Panc1 (cell line): ENCODE measurements at regions not wholly inside any gene's neighbourhood (a gene's known extent, or its start where the extent isn't known, plus 50 kb on each side); places are given as distances from the start of the nearest gene placed in this dataset.

Experiments
- ATAC-seq: fragments of 200-7000 bp; cut with Tn5 transposase; 2 replicates; pipeline ENCODE4 v1.9.1; 2020; ENCODE audit warnings: mild to moderate bottlenecking, moderate library complexity
- BruUV-seq: library from RNA; stranded (reverse); fragments of 400-500 nt; replicated peaks from 2 replicates; lab custom pipeline; 2021; lab: Mats Ljungman, UMichigan
- CTCF ChIA-PET: fragments of 300-600 bp; sonication (Branson Sonifier 250); formaldehyde crosslinking; loops from one replicate; lab custom pipeline; 2022; ENCODE audit warnings: antibody characterized with exemption; lab: Charles Lee
- POLR2A ChIA-PET: fragments of 300-600 bp; sonication (Branson Sonifier 250); formaldehyde crosslinking; loops from one replicate; lab custom pipeline; 2022; ENCODE audit warnings: antibody characterized with exemption; lab: Charles Lee
- DNase-seq: peaks from one replicate; pipeline ENCODE4 v3.0.0-alpha.2; 2010; ENCODE audit warnings: low read depth, low spot score
- H3K27ac ChIP-seq: 2 replicates; pipeline ENCODE4 v1.5.1; 2011; ENCODE audit warnings: mild to moderate bottlenecking, low read length, inconsistent platforms
- H3K27me3 ChIP-seq: fragments of 200-500 bp; sonication (Bioruptor generic); 2 replicates; pipeline ENCODE4 v1.6.0; 2014; ENCODE audit warnings: low read length, inconsistent platforms; ENCODE audit not compliant: control insufficient read depth, insufficient read depth
- H3K36me3 ChIP-seq: fragments of 200-500 bp; sonication (Bioruptor generic); 2 replicates; pipeline ENCODE4 v1.5.1; 2014; ENCODE audit warnings: inconsistent platforms, mild to moderate bottlenecking, low read length, moderate library complexity; ENCODE audit not compliant: control insufficient read depth, insufficient read depth
- H3K4me1 ChIP-seq: 2 replicates; pipeline ENCODE4 v1.5.1; 2011; ENCODE audit warnings: inconsistent platforms, mild to moderate bottlenecking, low read length, moderate library complexity; ENCODE audit not compliant: control insufficient read depth, insufficient read depth
- H3K4me3 ChIP-seq, 2 experiments: 2 replicates each; pipeline ENCODE4 v1.5.1; 2011 to 2012; ENCODE audit warnings: low read depth in 2 of 2, low read length in 2 of 2, mild to moderate bottlenecking in 2 of 2, inconsistent platforms in 1 of 2, moderate library complexity in 1 of 2
- H3K9me3 ChIP-seq: fragments of 200-500 bp; sonication (Bioruptor generic); 2 replicates; pipeline ENCODE4 v1.5.1; 2014; ENCODE audit warnings: low read depth, mild to moderate bottlenecking, inconsistent platforms, low read length, moderate library complexity; ENCODE audit not compliant: control insufficient read depth, insufficient read depth
- POLR2AphosphoS5 ChIP-seq: IDR thresholded peaks from 2 replicates; pipeline ENCODE4 v1.6.1; 2012; ENCODE audit warnings: mild to moderate bottlenecking, low read depth, low read length, moderate library complexity
- SIN3A ChIP-seq: IDR thresholded peaks from 2 replicates; pipeline ENCODE4 v1.6.1; 2012; ENCODE audit warnings: low read depth, mild to moderate bottlenecking, low read length, moderate library complexity, borderline replicate concordance; ENCODE audit not compliant: insufficient read depth
- TCF7L2 ChIP-seq: IDR thresholded peaks from 2 replicates; pipeline ENCODE4 v1.6.1; 2011; ENCODE audit warnings: mild to moderate bottlenecking, low read depth, low read length, inconsistent platforms
- in situ Hi-C: cut with HindIII; loops from 2 replicates; pipeline ENCODE4 v1.10.0; 2016; ENCODE audit warnings: low sequenced_read_pairs, low pct_unique_long_range_greater_than_20kb
- intact Hi-C: fragments of 100-400 bp; cut with micrococcal nuclease; formaldehyde crosslinking; loops from one replicate; pipeline ENCODE4 v1.10.0; 2022; ENCODE audit not compliant: unreplicated experiment
- TF ChIP-seq, protein P1 (sequence below), 2 experiments: IDR thresholded peaks; 2 replicates each; pipeline ENCODE4 v1.6.1; 2011 to 2012; ENCODE audit warnings: low read depth in 2 of 2, control low read depth in 1 of 2, low read length in 1 of 2, mild to moderate bottlenecking in 1 of 2, moderate library complexity in 1 of 2; ENCODE audit not compliant: insufficient read depth in 1 of 2
- TF ChIP-seq, protein P2 (sequence below): fragments of 450-650 bp; IDR thresholded peaks from 2 replicates; pipeline ENCODE4 v1.5.1; 2017; ENCODE audit warnings: mild to moderate bottlenecking

DNA sequence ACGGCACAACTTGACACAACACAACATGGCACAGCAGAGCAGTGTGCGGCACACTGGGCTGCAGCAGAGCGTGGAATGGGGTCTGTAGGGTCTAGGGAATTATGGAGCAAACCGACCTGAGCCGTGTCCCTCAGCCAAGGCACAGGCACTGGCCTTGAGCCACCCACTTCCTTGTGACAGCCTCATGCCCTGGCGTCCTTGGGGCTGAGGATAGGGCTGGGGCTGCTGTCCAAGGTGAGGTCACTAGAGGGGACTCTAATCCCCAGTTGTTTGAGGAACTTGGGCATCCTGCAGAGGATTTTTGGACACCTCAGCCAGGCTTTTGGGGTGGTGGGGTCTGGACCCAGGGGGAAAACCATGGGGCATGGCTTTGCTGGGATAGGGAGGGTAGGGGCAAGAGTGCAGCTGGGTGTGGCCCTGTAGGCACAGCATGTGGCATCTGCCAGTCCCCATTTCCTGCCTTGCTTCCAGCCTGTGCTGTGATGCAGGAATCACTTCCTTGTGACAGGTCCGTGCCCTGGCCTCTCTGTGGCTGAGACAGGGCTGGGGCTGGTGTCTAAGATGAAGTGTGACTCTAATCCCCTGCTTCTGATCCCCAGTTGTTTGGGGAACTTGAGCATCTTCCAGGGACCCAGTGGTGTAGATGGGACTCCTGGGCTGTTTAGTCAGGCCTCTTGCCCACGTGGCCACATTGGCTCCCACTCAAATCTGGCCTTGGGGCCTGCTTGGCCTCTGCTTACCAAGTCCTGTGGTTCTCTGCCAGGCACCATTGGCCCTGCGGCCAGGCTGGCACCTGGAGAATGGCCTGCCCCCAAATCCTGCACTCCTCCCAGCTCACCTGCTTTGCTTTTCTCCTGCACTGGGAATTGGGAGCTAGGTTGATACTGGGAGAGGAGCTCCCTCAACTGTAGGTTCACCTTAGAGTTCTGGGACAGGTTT is 78.5 kb downstream of the SCGB2B2 start (continued):
- TF ChIP-seq, protein P1, sequence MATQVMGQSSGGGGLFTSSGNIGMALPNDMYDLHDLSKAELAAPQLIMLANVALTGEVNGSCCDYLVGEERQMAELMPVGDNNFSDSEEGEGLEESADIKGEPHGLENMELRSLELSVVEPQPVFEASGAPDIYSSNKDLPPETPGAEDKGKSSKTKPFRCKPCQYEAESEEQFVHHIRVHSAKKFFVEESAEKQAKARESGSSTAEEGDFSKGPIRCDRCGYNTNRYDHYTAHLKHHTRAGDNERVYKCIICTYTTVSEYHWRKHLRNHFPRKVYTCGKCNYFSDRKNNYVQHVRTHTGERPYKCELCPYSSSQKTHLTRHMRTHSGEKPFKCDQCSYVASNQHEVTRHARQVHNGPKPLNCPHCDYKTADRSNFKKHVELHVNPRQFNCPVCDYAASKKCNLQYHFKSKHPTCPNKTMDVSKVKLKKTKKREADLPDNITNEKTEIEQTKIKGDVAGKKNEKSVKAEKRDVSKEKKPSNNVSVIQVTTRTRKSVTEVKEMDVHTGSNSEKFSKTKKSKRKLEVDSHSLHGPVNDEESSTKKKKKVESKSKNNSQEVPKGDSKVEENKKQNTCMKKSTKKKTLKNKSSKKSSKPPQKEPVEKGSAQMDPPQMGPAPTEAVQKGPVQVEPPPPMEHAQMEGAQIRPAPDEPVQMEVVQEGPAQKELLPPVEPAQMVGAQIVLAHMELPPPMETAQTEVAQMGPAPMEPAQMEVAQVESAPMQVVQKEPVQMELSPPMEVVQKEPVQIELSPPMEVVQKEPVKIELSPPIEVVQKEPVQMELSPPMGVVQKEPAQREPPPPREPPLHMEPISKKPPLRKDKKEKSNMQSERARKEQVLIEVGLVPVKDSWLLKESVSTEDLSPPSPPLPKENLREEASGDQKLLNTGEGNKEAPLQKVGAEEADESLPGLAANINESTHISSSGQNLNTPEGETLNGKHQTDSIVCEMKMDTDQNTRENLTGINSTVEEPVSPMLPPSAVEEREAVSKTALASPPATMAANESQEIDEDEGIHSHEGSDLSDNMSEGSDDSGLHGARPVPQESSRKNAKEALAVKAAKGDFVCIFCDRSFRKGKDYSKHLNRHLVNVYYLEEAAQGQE (IDR thresholded peaks at IDR 0.05; ENCODE audit: insufficient read depth in 1 of 2, low read depth in 2 of 2, low read length in 1 of 2), result 0 out of 4 replicates have a peak, but pooled peaks of 1 of the 2 experiments have one; percentile 54

DNA sequence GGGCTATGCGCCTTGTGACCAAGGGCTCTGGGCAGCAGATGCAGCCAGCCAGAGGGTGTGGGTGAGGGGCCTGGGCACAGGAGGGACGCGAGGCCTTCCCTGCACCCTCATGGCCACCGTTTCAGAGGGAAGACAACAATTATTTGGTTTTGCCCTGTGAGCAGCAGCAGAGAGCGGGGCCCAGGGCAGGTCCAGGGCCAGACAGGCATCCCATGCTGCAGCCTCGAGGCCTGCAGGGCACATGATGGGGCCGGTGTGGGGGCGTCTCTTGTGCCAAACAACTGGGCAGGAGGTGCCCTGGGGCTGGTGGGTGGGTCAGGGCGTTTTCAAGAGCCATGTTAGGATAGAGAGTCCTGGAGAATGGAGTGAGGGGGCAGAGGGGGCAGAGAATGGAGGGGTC is 79.4 kb downstream of the SCGB2B2 start:
- intact Hi-C loops, result no loop called here
- CTCF ChIA-PET, result no interaction called here
- Histone ChIP-seq H3K27me3 (no peaks in the 10 kb centered on the region), H3K36me3 (no peaks in the 10 kb centered on the region), H3K27ac (no peak overlapping the region), H3K4me1 (no peaks in the 10 kb centered on the region), H3K4me3 (no peak overlapping the region), H3K9me3 (no peaks in the 10 kb centered on the region)
- TF ChIP-seq TCF7L2 (no peak), SIN3A (no peak), POLR2AphosphoS5 (no peak)
- TF ChIP-seq, protein P2, sequence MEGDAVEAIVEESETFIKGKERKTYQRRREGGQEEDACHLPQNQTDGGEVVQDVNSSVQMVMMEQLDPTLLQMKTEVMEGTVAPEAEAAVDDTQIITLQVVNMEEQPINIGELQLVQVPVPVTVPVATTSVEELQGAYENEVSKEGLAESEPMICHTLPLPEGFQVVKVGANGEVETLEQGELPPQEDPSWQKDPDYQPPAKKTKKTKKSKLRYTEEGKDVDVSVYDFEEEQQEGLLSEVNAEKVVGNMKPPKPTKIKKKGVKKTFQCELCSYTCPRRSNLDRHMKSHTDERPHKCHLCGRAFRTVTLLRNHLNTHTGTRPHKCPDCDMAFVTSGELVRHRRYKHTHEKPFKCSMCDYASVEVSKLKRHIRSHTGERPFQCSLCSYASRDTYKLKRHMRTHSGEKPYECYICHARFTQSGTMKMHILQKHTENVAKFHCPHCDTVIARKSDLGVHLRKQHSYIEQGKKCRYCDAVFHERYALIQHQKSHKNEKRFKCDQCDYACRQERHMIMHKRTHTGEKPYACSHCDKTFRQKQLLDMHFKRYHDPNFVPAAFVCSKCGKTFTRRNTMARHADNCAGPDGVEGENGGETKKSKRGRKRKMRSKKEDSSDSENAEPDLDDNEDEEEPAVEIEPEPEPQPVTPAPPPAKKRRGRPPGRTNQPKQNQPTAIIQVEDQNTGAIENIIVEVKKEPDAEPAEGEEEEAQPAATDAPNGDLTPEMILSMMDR, result no peak
- TF ChIP-seq, protein P1 (IDR thresholded peaks at IDR 0.05; ENCODE audit: insufficient read depth in 1 of 2, low read depth in 2 of 2, low read length in 1 of 2), result no peak
- in situ Hi-C loops, result no loop called here
- POLR2A ChIA-PET, result no interaction called here
- DNase-seq (no peak), ATAC-seq (no peak)
- BruUV-seq, result no TSS peak
